ENCODE measurements at regions not wholly inside any gene's neighbourhood (a gene's known extent, or its start where the extent isn't known, plus 50 kb on each side); places are given as distances from the start of the nearest gene placed in this dataset.

- TF ChIP-seq CTCF (IDR thresholded peaks at IDR 0.05): no peak
- TF ChIP-seq POLR2A (IDR thresholded peaks at IDR 0.05): peak in 1 of 3 donors; percentile 19
Measured at GRCh38 chr18:33820517-33821371, 242.7 kb downstream of the ASXL3 start.

Data from body of pancreas (tissue), 4 donors.